ENCODE measurements at regions not wholly inside any gene's neighbourhood (a gene's known extent, or its start where the extent isn't known, plus 50 kb on each side); places are given as distances from the start of the nearest gene placed in this dataset.

DNA sequence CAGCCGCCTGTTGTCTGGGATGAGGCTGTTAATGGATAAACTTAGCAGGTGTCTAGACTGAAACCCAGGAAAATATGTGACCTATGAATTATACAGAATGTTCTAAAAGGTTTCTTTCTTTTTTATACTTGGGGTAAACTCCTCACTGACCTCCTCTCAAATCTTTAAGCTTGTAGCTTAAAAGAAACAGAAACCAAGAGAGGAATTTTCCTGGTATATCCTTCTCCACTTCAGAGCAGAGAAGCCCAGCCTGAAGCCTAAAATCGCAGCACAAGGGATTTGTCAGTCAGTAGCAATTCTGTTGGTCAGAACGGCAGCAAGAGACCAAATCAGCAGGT is 99.4 kb upstream of the RIPOR2 start:
- Mint-ChIP-seq H3K27ac (peak overlapping the region; percentile 95 to 99), H3K4me3 (peak overlapping the region; percentile 69 to 81), H3K4me1 (ENCODE audit: low read depth in 2 of 2) (peaks cover 40 to 63% of the 10 kb centered on the region in 2 donors), H3K27me3 (no peaks in the 10 kb centered on the region), H3K9me3 (no peaks in the 10 kb centered on the region), H3K36me3 (ENCODE audit: insufficient read depth) (peaks cover 25% of the 10 kb centered on the region)
- DNase-seq (no peak), ATAC-seq (replicated peaks) (no peak)

GRCh38 chr6:25035512-25036435 is 100.0 kb upstream of the RIPOR2 start:
- H3K4me1 Mint-ChIP-seq (ENCODE audit: low read depth in 2 of 2): peaks cover 42 to 65% of the 10 kb centered on the region in 2 donors
- ATAC-seq (replicated peaks): peak; percentile 44
- no peak for DNase-seq
- peak overlapping the region; percentile 69 to 81 for H3K4me3 Mint-ChIP-seq
- H3K27ac Mint-ChIP-seq: peak overlapping the region; percentile 95 to 99
- H3K9me3 Mint-ChIP-seq: no peaks in the 10 kb centered on the region
- H3K27me3 Mint-ChIP-seq: no peaks in the 10 kb centered on the region
- H3K36me3 Mint-ChIP-seq (ENCODE audit: insufficient read depth): peaks cover 21% of the 10 kb centered on the region

GRCh38 chr6:25036461-25036860 is 100.7 kb upstream of the RIPOR2 start:
- no peaks in the 10 kb centered on the region for H3K27me3 Mint-ChIP-seq
- peak overlapping the region; percentile 69 to 81 for H3K4me3 Mint-ChIP-seq
- DNase-seq (no peak), ATAC-seq (replicated peaks) (no peak)
- H3K4me1 Mint-ChIP-seq (ENCODE audit: low read depth in 2 of 2): peaks cover 49 to 72% of the 10 kb centered on the region in 2 donors
- H3K36me3 Mint-ChIP-seq (ENCODE audit: insufficient read depth): peaks cover 22% of the 10 kb centered on the region
- H3K9me3 Mint-ChIP-seq: no peaks in the 10 kb centered on the region
- peak overlapping the region; percentile 95 to 99 for H3K27ac Mint-ChIP-seq

GRCh38 chr6:25038300-25038699 is 102.5 kb upstream of the RIPOR2 start:
- Mint-ChIP-seq H3K36me3 (ENCODE audit: insufficient read depth) (peaks cover 28% of the 10 kb centered on the region), H3K4me3 (peak overlapping the region; percentile 94 to 100), H3K27me3 (no peaks in the 10 kb centered on the region), H3K4me1 (ENCODE audit: low read depth in 2 of 2) (peaks cover 60 to 78% of the 10 kb centered on the region in 2 donors), H3K27ac (peak overlapping the region; percentile 95 to 99), H3K9me3 (no peaks in the 10 kb centered on the region)
- no peak for DNase-seq
- no peak for ATAC-seq (replicated peaks)

- no peaks in the 10 kb centered on the region for H3K27me3 Mint-ChIP-seq
- peak overlapping the region; percentile 95 to 99 for H3K27ac Mint-ChIP-seq
- H3K4me3 Mint-ChIP-seq: peak overlapping the region; percentile 94 to 100
- DNase-seq (no peak), ATAC-seq (replicated peaks) (no peak)
- H3K36me3 Mint-ChIP-seq (ENCODE audit: insufficient read depth): peaks cover 28% of the 10 kb centered on the region
- H3K9me3 Mint-ChIP-seq: no peaks in the 10 kb centered on the region
- peaks cover 60 to 77% of the 10 kb centered on the region in 2 donors for H3K4me1 Mint-ChIP-seq (ENCODE audit: low read depth in 2 of 2)
Measured at GRCh38 chr6:25038999-25039398, 103.2 kb upstream of the RIPOR2 start.

DNA sequence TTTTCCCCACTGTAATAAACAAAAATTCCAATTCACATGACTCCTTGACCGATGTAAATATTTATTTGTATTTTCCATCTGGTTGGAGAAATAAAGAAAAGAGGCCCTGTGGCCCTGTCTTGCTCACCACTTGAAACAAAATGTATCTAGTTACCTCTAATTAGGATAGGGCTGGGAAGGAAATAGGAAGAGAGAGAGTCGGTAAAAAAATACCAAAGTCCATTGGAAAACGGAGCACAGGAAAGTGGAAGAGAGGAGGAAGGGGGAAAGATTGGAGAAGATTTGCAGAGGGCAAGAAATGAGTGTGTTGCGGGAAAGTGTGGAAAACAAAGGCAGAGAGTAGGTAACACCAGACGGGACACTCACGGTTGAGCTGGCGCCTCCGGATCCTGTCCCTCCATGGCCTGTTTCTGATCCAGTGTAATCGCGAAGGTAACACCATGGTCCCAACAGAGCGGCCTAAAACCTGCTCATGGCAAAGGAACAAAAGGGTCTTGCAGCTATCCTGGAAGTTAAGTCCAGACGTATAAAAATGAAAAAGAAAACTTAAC is 105.8 kb upstream of the RIPOR2 start:
- no peaks in the 10 kb centered on the region for H3K27me3 Mint-ChIP-seq
- ATAC-seq (replicated peaks): peak; percentile 14
- H3K9me3 Mint-ChIP-seq: no peaks in the 10 kb centered on the region
- peak in 1 of 3 experiments; percentile 16 for DNase-seq
- peak overlapping the region; percentile 94 to 100 for H3K4me3 Mint-ChIP-seq
- peak overlapping the region; percentile 95 to 99 for H3K27ac Mint-ChIP-seq
- H3K36me3 Mint-ChIP-seq (ENCODE audit: insufficient read depth): peaks cover 24% of the 10 kb centered on the region
- peaks cover 46 to 59% of the 10 kb centered on the region in 2 donors for H3K4me1 Mint-ChIP-seq (ENCODE audit: low read depth in 2 of 2)

GRCh38 chr6:25042036-25042521 is 106.3 kb upstream of the RIPOR2 start:
- Mint-ChIP-seq H3K36me3 (ENCODE audit: insufficient read depth) (peaks cover 24% of the 10 kb centered on the region), H3K9me3 (no peaks in the 10 kb centered on the region), H3K4me1 (ENCODE audit: low read depth in 2 of 2) (peaks cover 43 to 55% of the 10 kb centered on the region in 2 donors), H3K27ac (peak overlapping the region; percentile 95 to 99), H3K27me3 (no peaks in the 10 kb centered on the region), H3K4me3 (peak overlapping the region; percentile 94 to 100)
- DNase-seq: peak; percentile 31 to 46 (median 36)
- ATAC-seq (replicated peaks): peak; percentile 67

- DNase-seq: peak; percentile 17 to 29 (median 22)
- H3K27me3 Mint-ChIP-seq: no peaks in the 10 kb centered on the region
- no peaks in the 10 kb centered on the region for H3K9me3 Mint-ChIP-seq
- ATAC-seq (replicated peaks): peak; percentile 64
- H3K4me3 Mint-ChIP-seq: peak overlapping the region; percentile 94 to 100
- H3K36me3 Mint-ChIP-seq (ENCODE audit: insufficient read depth): peaks cover 24% of the 10 kb centered on the region
- H3K27ac Mint-ChIP-seq: peak overlapping the region; percentile 95 to 99
- peaks cover 40 to 52% of the 10 kb centered on the region in 2 donors for H3K4me1 Mint-ChIP-seq (ENCODE audit: low read depth in 2 of 2)
Measured at GRCh38 chr6:25042536-25042935, 106.8 kb upstream of the RIPOR2 start.

DNA sequence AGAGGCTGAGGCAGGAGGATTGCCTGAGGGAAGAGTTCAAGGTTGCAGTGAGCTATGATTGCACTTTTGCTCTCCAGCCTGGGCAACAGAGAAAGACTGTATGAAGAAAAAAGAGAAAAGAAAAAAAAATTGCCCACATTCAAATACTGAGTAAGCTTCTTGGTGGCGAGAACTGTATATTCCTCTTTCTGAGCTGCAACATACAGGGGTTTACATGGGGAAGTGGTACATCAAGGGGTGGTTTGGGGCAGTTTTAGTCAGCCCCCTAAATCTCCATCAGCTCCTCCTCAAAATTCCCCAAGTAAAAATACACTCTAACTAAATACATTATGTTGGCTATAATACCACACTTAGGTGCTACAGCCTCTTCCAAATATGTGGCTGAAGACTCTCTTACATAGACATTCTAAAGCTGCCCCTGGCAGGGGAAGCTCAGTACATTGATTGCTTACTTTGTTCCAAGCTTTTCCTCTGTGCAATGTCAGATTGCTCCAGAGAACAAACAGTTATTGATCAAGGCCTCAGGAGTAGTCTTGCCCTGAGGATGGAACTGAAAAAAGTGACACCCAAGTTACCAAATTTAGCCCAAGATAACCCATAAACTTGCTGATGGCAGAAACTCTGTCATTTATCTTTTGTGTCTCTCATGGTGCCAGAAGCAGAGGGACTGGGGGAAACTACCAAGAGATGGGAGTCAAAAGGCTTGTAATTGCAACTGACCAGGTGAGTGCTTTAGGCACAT is 107.4 kb upstream of the RIPOR2 start:
- peaks cover 21% of the 10 kb centered on the region for H3K36me3 Mint-ChIP-seq (ENCODE audit: insufficient read depth)
- no peak for ATAC-seq (replicated peaks)

DNA sequence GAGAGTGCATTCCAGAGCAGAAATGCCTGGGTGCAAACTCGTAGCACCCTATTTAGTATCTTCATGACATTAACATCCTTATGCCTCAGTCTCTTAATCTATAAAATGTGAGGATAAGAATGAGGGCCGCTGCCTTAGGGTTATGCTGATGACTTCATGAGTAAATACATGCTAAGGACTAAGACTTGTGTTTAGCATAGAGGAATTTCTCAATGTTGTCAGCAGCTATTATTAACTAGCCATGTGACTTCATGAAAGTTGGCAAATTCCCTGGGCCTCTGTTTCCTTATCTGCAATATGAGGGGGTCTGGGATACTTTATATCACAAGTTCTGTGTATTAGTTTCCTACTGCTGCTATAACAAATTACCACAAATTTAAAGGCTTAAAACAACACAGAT is 108.1 kb upstream of the RIPOR2 start:
- H3K4me3 Mint-ChIP-seq: no peak overlapping the region
- no peaks in the 10 kb centered on the region for H3K27me3 Mint-ChIP-seq
- ATAC-seq (replicated peaks) (no peak), DNase-seq (no peak)
- H3K27ac Mint-ChIP-seq: peak overlapping the region in 1 of 2 donors; percentile 99
- no peaks in the 10 kb centered on the region for H3K9me3 Mint-ChIP-seq
- peaks cover 31 to 38% of the 10 kb centered on the region in 2 donors for H3K4me1 Mint-ChIP-seq (ENCODE audit: low read depth in 2 of 2)
- peaks cover 21% of the 10 kb centered on the region for H3K36me3 Mint-ChIP-seq (ENCODE audit: insufficient read depth)

More for the DNA sequence above, 107.4 kb upstream of the RIPOR2 start:
- Mint-ChIP-seq H3K27me3 (no peaks in the 10 kb centered on the region), H3K27ac (peak overlapping the region; percentile 95 to 99), H3K4me1 (ENCODE audit: low read depth in 2 of 2) (peaks cover 38 to 46% of the 10 kb centered on the region in 2 donors), H3K4me3 (peak overlapping the region; percentile 94 to 100), H3K9me3 (no peaks in the 10 kb centered on the region)
- no peak for DNase-seq

GRCh38 chr6:25046942-25047341 is 111.2 kb upstream of the RIPOR2 start:
- no peak for ATAC-seq (replicated peaks)
- no peak overlapping the region for H3K4me3 Mint-ChIP-seq
- no peak for DNase-seq
- peaks cover 31 to 33% of the 10 kb centered on the region in 2 donors for H3K4me1 Mint-ChIP-seq (ENCODE audit: low read depth in 2 of 2)
- no peaks in the 10 kb centered on the region for H3K9me3 Mint-ChIP-seq
- peaks cover 6% of the 10 kb centered on the region for H3K36me3 Mint-ChIP-seq (ENCODE audit: insufficient read depth)
- no peaks in the 10 kb centered on the region for H3K27me3 Mint-ChIP-seq
- peak overlapping the region in 1 of 2 donors; percentile 11 for H3K27ac Mint-ChIP-seq

- no peaks in the 10 kb centered on the region for H3K27me3 Mint-ChIP-seq
- no peaks in the 10 kb centered on the region for H3K36me3 Mint-ChIP-seq (ENCODE audit: insufficient read depth)
- peak overlapping the region; percentile 3 to 49 for H3K4me3 Mint-ChIP-seq
- peaks cover 36 to 37% of the 10 kb centered on the region in 2 donors for H3K4me1 Mint-ChIP-seq (ENCODE audit: low read depth in 2 of 2)
- peak; percentile 27 to 45 (median 45) for DNase-seq
- ATAC-seq (replicated peaks): peak; percentile 98
- H3K27ac Mint-ChIP-seq: peak overlapping the region; percentile 45 to 56
- no peaks in the 10 kb centered on the region for H3K9me3 Mint-ChIP-seq
Measured at GRCh38 chr6:25050356-25050755, 114.6 kb upstream of the RIPOR2 start.

DNA sequence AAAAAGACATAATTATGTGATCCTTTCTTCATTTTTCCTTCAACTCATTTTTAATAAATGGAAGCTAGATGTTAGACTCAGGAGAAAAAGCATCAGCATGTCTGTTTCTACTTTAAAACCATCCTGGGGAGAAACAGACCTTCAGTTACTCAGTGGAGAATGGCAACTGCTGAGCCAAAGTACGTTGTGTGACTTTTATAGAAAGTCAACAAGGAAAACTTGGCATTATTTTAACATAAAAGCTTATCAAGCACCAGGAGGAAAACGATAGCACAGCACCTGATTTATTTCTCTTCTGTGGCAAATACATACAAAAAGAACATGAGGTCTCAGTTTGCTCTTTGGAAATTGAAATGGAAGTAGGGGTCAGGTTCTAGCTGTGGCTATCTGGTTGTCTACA is 115.3 kb upstream of the RIPOR2 start:
- peaks cover 3% of the 10 kb centered on the region for H3K36me3 Mint-ChIP-seq (ENCODE audit: insufficient read depth)
- peaks cover 0 to 6% of the 10 kb centered on the region in 2 donors for H3K9me3 Mint-ChIP-seq
- no peaks in the 10 kb centered on the region for H3K27me3 Mint-ChIP-seq
- peaks cover 42 to 43% of the 10 kb centered on the region in 2 donors for H3K4me1 Mint-ChIP-seq (ENCODE audit: low read depth in 2 of 2)
- no peak for DNase-seq
- H3K27ac Mint-ChIP-seq: peak overlapping the region in 1 of 2 donors; percentile 45
- no peak for ATAC-seq (replicated peaks)
- H3K4me3 Mint-ChIP-seq: no peak overlapping the region
